GM12878 (cell line): ENCODE measurements at regions not wholly inside any gene's neighbourhood (a gene's known extent, or its start where the extent isn't known, plus 50 kb on each side); places are given as distances from the start of the nearest gene placed in this dataset.

ENCODE experiments used
- ATAC-seq: fragments of 200-7000 bp; cut with Tn5 transposase; 3 replicates; pipeline ENCODE4 v1.9.1; 2020; ENCODE audit warnings: mild to moderate bottlenecking, moderate library complexity
- BruUV-seq: library from RNA; stranded (reverse); fragments of 400-500 nt; replicated peaks from 2 replicates; lab custom pipeline; 2021; lab: Mats Ljungman, UMichigan
- CTCF ChIA-PET: fragments of 300-600 bp; sonication (Branson Sonifier 250); formaldehyde crosslinking; extraction: SDS; loops from one replicate; lab custom pipeline; 2021; ENCODE audit warnings: inconsistent platforms; lab: Yijun Ruan, JAX
- POLR2A ChIA-PET: fragments of 350-600 bp; formaldehyde crosslinking; extraction: SDS; loops from one replicate; lab custom pipeline; 2021; ENCODE audit warnings: inconsistent platforms; lab: Charles Lee
- RAD21 ChIA-PET: fragments of 300-600 bp; sonication (Branson Sonifier 250); formaldehyde crosslinking; loops from one replicate; lab custom pipeline; 2023; ENCODE audit warnings: antibody characterized with exemption; ENCODE audit not compliant: unreplicated experiment; lab: Charles Lee
- SMC1A ChIA-PET: fragments of 300-600 bp; sonication (Branson Sonifier 250); formaldehyde crosslinking; loops from one replicate; lab custom pipeline; 2023; ENCODE audit not compliant: unreplicated experiment, uncharacterized antibody; lab: Charles Lee
- DNase-seq: peaks from one replicate; pipeline ENCODE4 v3.0.0-alpha.2; 2011; ENCODE audit warnings: low read depth, low spot score
- FAIRE-seq: peaks from 3 replicates; lab custom pipeline; 2011; peaks lifted over from hg19 to GRCh38; lab: Jason Lieb, UNC
- H2AFZ ChIP-seq: 2 replicates; pipeline ENCODE4 v1.6.0; 2011; ENCODE audit warnings: low read depth, low read length, control low read depth; ENCODE audit not compliant: control insufficient read depth
- H3K27ac ChIP-seq: 2 replicates; pipeline ENCODE4 v1.5.1; 2011; ENCODE audit warnings: control low read depth; ENCODE audit not compliant: control insufficient read depth, insufficient read depth
- H3K27me3 ChIP-seq, 2 experiments: replicated peaks in 1 of 2; 2 replicates each; pipeline versions ENCODE4 v1.6.0 to v1.6.1; 2011; ENCODE audit warnings: low read length in 1 of 2; ENCODE audit not compliant: control insufficient read depth in 2 of 2, insufficient read depth in 2 of 2
- H3K36me3 ChIP-seq, 2 experiments: 2 replicates each; pipeline ENCODE4 v1.5.1; 2011; ENCODE audit warnings: low read length in 1 of 2; ENCODE audit not compliant: control insufficient read depth in 2 of 2, insufficient read depth in 2 of 2
- H3K4me1 ChIP-seq: 2 replicates; pipeline ENCODE4 v1.6.1; 2011; ENCODE audit warnings: mild to moderate bottlenecking, low read length, moderate library complexity, mixed read lengths; ENCODE audit not compliant: control insufficient read depth, insufficient read depth
- H3K4me2 ChIP-seq: 2 replicates; pipeline ENCODE4 v1.6.0; 2011; ENCODE audit warnings: control low read depth; ENCODE audit not compliant: control insufficient read depth, insufficient read depth
- H3K4me3 ChIP-seq: fragments of 200-600 bp; sonication (generic); 2 replicates; pipeline ENCODE4 v1.5.1; 2016
- H3K79me2 ChIP-seq: 2 replicates; pipeline ENCODE4 v1.6.0; 2011; ENCODE audit warnings: low read length; ENCODE audit not compliant: control insufficient read depth, insufficient read depth
- H3K9ac ChIP-seq: 2 replicates; pipeline ENCODE4 v1.8.0; 2011; ENCODE audit warnings: low read length, control low read depth, mixed read lengths; ENCODE audit not compliant: control insufficient read depth, insufficient read depth
- H3K9me3 ChIP-seq: replicated peaks from 3 replicates; pipeline ENCODE4 v1.5.1; 2011; ENCODE audit warnings: mild to moderate bottlenecking, low read length; ENCODE audit not compliant: control insufficient read depth, insufficient read depth
- H4K20me1 ChIP-seq: 2 replicates; pipeline ENCODE4 v1.6.0; 2011; ENCODE audit not compliant: control insufficient read depth, insufficient read depth
- BCL11A ChIP-seq: IDR thresholded peaks from 2 replicates; pipeline ENCODE4 v1.6.1; 2011; ENCODE audit warnings: low read depth, low read length
- CREB1 ChIP-seq: IDR thresholded peaks from 2 replicates; pipeline ENCODE4 v1.6.1; 2012; ENCODE audit warnings: low read depth, mild to moderate bottlenecking, inconsistent platforms
- EED ChIP-seq: sonication (generic); IDR thresholded peaks from 2 replicates; pipeline ENCODE4 v1.6.1; 2016; ENCODE audit warnings: antibody characterized with exemption, low read depth
- EGR1 ChIP-seq, 2 experiments: IDR thresholded peaks; 1 replicate in 1 of 2; 2 replicates in 1 of 2; pipeline ENCODE4 v1.6.1; 2011 to 2012; ENCODE audit warnings: low read depth in 2 of 2, low read length in 2 of 2, borderline replicate concordance in 1 of 2, mild to moderate bottlenecking in 1 of 2, moderate library complexity in 1 of 2
- FOS ChIP-seq: IDR thresholded peaks from 3 replicates; pipeline ENCODE4 v1.6.1; 2011; ENCODE audit warnings: borderline replicate concordance; ENCODE audit not compliant: insufficient read length; ENCODE audit errors: extremely low read depth
- HDAC2 ChIP-seq: fragments of 200-600 bp; sonication (generic); IDR thresholded peaks from 2 replicates; pipeline ENCODE4 v1.6.1; 2017
- IRF3 ChIP-seq: fragments of 450-650 bp; IDR thresholded peaks from 2 replicates; pipeline ENCODE4 v1.6.1; 2014; ENCODE audit warnings: mild to moderate bottlenecking
- NBN ChIP-seq: fragments of 450-650 bp; IDR thresholded peaks from 2 replicates; pipeline ENCODE4 v1.6.1; 2016
- RFX5 ChIP-seq: IDR thresholded peaks from 2 replicates; pipeline ENCODE4 v1.6.1; 2011; ENCODE audit warnings: low read depth, low read length, improper control_type of control experiment
- RUNX3 ChIP-seq: IDR thresholded peaks from 2 replicates; pipeline ENCODE4 v1.6.1; 2012; ENCODE audit warnings: low read length, inconsistent platforms
- SREBF2 ChIP-seq: IDR thresholded peaks from 2 replicates; pipeline ENCODE4 v1.6.1; 2012; ENCODE audit warnings: mild to moderate bottlenecking, low read length
- ZNF622 ChIP-seq: fragments of 450-650 bp; IDR thresholded peaks from 2 replicates; pipeline ENCODE4 v1.6.1; 2017; ENCODE audit warnings: mild to moderate bottlenecking, inconsistent platforms
- WGBS: methylation state at CpG from one replicate; pipeline ENCODE4 v1.1.6; 2016; ENCODE audit warnings: low lambda C conversion rate; ENCODE audit not compliant: insufficient replicate concordance, insufficient coverage; ENCODE audit errors: missing lambda C conversion rate; 5-methylcytosine and 5-hydroxymethylcytosine counted together
- in situ Hi-C: fragments of 300-500 bp; cut with MboI; formaldehyde crosslinking; loops from 9 replicates; pipeline ENCODE4 v1.14.3; 2018; ENCODE audit warnings: mixed read lengths
- intact Hi-C: fragments of 100-400 bp; cut with micrococcal nuclease; formaldehyde crosslinking; loops from one replicate; pipeline ENCODE4 v1.14.2; 2022; ENCODE audit not compliant: unreplicated experiment

- 18% methylated on average over 2 of the region's 2 CpGs for WGBS
- Histone ChIP-seq H4K20me1 (no peaks in the 10 kb centered on the region), H3K27ac (no peak overlapping the region), H3K9ac (no peak overlapping the region), H3K4me1 (no peaks in the 10 kb centered on the region)
- RAD21 ChIA-PET, result no interaction called here
- no TSS peak for BruUV-seq
- no peak for TF ChIP-seq BCL11A
- TF ChIP-seq EED, result no peak
- no peak for TF ChIP-seq SREBF2
- TF ChIP-seq FOS, result no peak
- no peak for TF ChIP-seq IRF3
- no peak for TF ChIP-seq CREB1
- TF ChIP-seq NBN, result no peak
- TF ChIP-seq ZNF622, result no peak
- no peak for TF ChIP-seq HDAC2
- no peak for TF ChIP-seq EGR1 (IDR thresholded peaks at IDR 0.05; ENCODE audit: borderline replicate concordance in 1 of 2, low read depth in 2 of 2, low read length in 2 of 2)
- no peak for TF ChIP-seq RUNX3
- no peak for TF ChIP-seq RFX5
- TF ChIP-seq, all 136 proteins: peak for 0
- CTCF ChIA-PET, result interaction anchor here (0.6 kb wide), 1 partner anchor 31 kb away, joined by 3 read pairs; no protein-coding TSS in a partner anchor
- Histone ChIP-seq H3K4me2 (no peak overlapping the region), H3K4me3 (no peak overlapping the region), H3K27me3 (no peaks in the 10 kb centered on the region), H3K79me2 (no peaks in the 10 kb centered on the region), H3K9me3 (no peaks in the 10 kb centered on the region), H3K36me3 (no peaks in the 10 kb centered on the region), H2AFZ (no peak overlapping the region)
- ATAC-seq, result no peak
- intact Hi-C loops (no loop called here), in situ Hi-C loops (no loop called here)
- FAIRE-seq, result no peak
- SMC1A ChIA-PET, result no interaction called here
- POLR2A ChIA-PET, result no interaction called here
- no peak for DNase-seq
These were observed 379.8 kb downstream of the ZNF674 start for GRCh38 chrX:46165411-46165810.
